NT2/D1 (cell line): ENCODE measurements at regions not wholly inside any gene's neighbourhood (a gene's known extent, or its start where the extent isn't known, plus 50 kb on each side); places are given as distances from the start of the nearest gene placed in this dataset.

Source experiments
- SUZ12 ChIP-seq: IDR thresholded peaks from 2 replicates; pipeline ENCODE4 v1.6.1; 2011; ENCODE audit not compliant: insufficient read length, insufficient read depth; ENCODE audit errors: extremely low read depth
- YY1 ChIP-seq: IDR thresholded peaks from 2 replicates; pipeline ENCODE4 v1.6.1; 2011; ENCODE audit not compliant: insufficient read length, insufficient read depth
- ZNF274 ChIP-seq: IDR thresholded peaks from 2 replicates; pipeline ENCODE4 v1.6.1; 2011; ENCODE audit warnings: mild to moderate bottlenecking, low read depth, low read length

DNA sequence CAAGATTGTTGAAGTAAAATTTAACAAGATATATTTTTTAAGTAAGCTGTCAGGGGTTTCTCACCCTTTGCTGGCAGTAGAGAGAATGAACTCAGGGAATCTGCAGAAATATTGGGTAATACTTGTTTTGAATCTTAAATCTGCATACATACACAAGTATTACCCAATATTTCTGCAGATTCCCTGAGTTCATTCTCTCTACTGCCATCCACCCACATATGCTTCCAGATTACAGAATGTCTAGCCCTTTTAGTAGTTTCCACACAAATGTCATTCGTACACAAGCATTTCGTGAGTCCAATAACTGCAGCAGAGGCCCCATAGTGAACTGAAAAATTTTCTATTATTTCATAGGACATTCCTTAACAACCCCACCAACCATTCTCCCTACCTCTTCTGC lies 69.6 kb upstream of the TNFRSF21 start:
- TF ChIP-seq SUZ12 (no peak), ZNF274 (no peak), YY1 (no peak)
